Stimulated activated CD4-positive, alpha-beta T cell treated with anti-CD3 and anti-CD28 coated beads, Interleukin-2, amount 100 ng/mL, for 4 hours (primary cell): ENCODE measurements at regions not wholly inside any gene's neighbourhood (a gene's known extent, or its start where the extent isn't known, plus 50 kb on each side); places are given as distances from the start of the nearest gene placed in this dataset.

ENCODE experiments used
- DNase-seq: peaks from one replicate; pipeline ENCODE4 v3.0.0-alpha.2; 2020; ENCODE audit warnings: low read depth

- DNase-seq, result no peak
Measured at GRCh38 chr11:123378096-123378495, 52.0 kb upstream of the GRAMD1B start.

GRCh38 chr11:123377355-123377754 is 52.7 kb upstream of the GRAMD1B start:
- DNase-seq, result no peak

- no peak for DNase-seq
Measured at GRCh38 chr11:123375832-123376231, 54.2 kb upstream of the GRAMD1B start.

- DNase-seq, result no peak
Measured at GRCh38 chr11:123374622-123374968, 55.5 kb upstream of the GRAMD1B start.

GRCh38 chr11:123373754-123374621 is 56.1 kb upstream of the GRAMD1B start:
- DNase-seq, result no peak

- DNase-seq, result no peak
Measured at GRCh38 chr11:123371506-123372297, 58.4 kb upstream of the GRAMD1B start.

GRCh38 chr11:123366924-123367323 is 63.1 kb upstream of the GRAMD1B start:
- DNase-seq, result no peak

- DNase-seq, result no peak
Measured at GRCh38 chr11:123365955-123366354, 64.1 kb upstream of the GRAMD1B start.

- no peak for DNase-seq
Measured at GRCh38 chr11:123364080-123364479, 66.0 kb upstream of the GRAMD1B start.

GRCh38 chr11:123363556-123363955 is 66.5 kb upstream of the GRAMD1B start:
- no peak for DNase-seq

GRCh38 chr11:123362941-123363340 is 67.1 kb upstream of the GRAMD1B start:
- no peak for DNase-seq

- DNase-seq, result no peak
Measured at GRCh38 chr11:123362186-123362585, 67.9 kb upstream of the GRAMD1B start.

- no peak for DNase-seq
Measured at GRCh38 chr11:123361110-123361509, 69.0 kb upstream of the GRAMD1B start.

GRCh38 chr11:123360267-123360936 is 69.7 kb upstream of the GRAMD1B start:
- DNase-seq, result no peak

GRCh38 chr11:123357990-123358827 is 71.9 kb upstream of the GRAMD1B start:
- no peak for DNase-seq

GRCh38 chr11:123357353-123357989 is 72.6 kb upstream of the GRAMD1B start:
- DNase-seq, result no peak

GRCh38 chr11:123356539-123356938 is 73.5 kb upstream of the GRAMD1B start:
- DNase-seq, result no peak

GRCh38 chr11:123354371-123354975 is 75.6 kb upstream of the GRAMD1B start:
- no peak for DNase-seq

GRCh38 chr11:123351375-123351774 is 78.7 kb upstream of the GRAMD1B start:
- DNase-seq, result no peak

- DNase-seq, result no peak
Measured at GRCh38 chr11:123349382-123349781, 80.7 kb upstream of the GRAMD1B start.

GRCh38 chr11:123344790-123345357 is 85.2 kb upstream of the GRAMD1B start:
- no peak for DNase-seq
